ENCODE measurements at regions not wholly inside any gene's neighbourhood (a gene's known extent, or its start where the extent isn't known, plus 50 kb on each side); places are given as distances from the start of the nearest gene placed in this dataset.

DNA sequence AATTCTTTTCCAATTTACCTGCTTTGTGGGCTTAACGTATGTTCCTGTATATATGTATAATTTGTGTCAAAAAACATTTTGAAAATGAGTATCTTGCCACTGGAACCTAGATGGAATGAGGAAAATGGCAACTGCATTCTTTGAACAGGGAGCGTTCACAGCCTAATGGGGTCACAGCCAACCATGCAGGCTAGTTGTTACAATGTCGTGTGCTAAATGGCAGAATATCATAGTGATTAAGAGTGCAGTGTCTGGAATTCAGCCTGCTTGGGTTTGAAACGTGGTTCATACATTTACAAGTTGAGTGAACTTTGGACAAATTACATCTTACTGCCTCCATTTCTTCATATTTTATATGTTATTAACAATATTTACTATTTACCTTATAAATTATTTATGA is 70.8 kb downstream of the PCDH7 start:
- no peak overlapping the region for H3K4me2 ChIP-seq (ENCODE audit: low read length)
- H3K4me1 ChIP-seq (ENCODE audit: insufficient read depth, low read length, poor library complexity, severe bottlenecking) = no peaks in the 10 kb centered on the region
- no peaks in the 10 kb centered on the region for H4K20me1 ChIP-seq (ENCODE audit: insufficient read depth, low read length)
- no peak overlapping the region for H3K4me3 ChIP-seq (ENCODE audit: low read depth, low read length, poor library complexity, severe bottlenecking)
- no peak overlapping the region for H2AFZ ChIP-seq (ENCODE audit: low read length)
- BruUV-seq (replicated peaks) = no TSS peak
- POLR2A ChIA-PET = no interaction called here
- intact Hi-C loops (cut with micrococcal nuclease; ENCODE audit: unreplicated experiment) = no loop called here
- no peaks in the 10 kb centered on the region for H3K9me2 ChIP-seq (ENCODE audit: insufficient read depth, low read length)
- no peaks in the 10 kb centered on the region for H3K79me2 ChIP-seq (ENCODE audit: insufficient read depth, low read depth, low read length)
- H3K27ac ChIP-seq (ENCODE audit: low read depth, low read length, poor library complexity, severe bottlenecking) = no peak overlapping the region
- CTCF ChIA-PET (ENCODE audit: unreplicated experiment) = no interaction called here
- no peaks in the 10 kb centered on the region for H3K9me3 ChIP-seq (ENCODE audit: low read length)
- no peak for DNase-seq (ENCODE audit: low spot score)
- no peaks in the 10 kb centered on the region for H3K36me3 ChIP-seq (ENCODE audit: insufficient read depth, low read length)
- no peak for TF ChIP-seq EZH2phosphoT487 (IDR thresholded peaks at IDR 0.05; ENCODE audit: borderline replicate concordance, low read depth, low read length)
- TF ChIP-seq, protein P1, sequence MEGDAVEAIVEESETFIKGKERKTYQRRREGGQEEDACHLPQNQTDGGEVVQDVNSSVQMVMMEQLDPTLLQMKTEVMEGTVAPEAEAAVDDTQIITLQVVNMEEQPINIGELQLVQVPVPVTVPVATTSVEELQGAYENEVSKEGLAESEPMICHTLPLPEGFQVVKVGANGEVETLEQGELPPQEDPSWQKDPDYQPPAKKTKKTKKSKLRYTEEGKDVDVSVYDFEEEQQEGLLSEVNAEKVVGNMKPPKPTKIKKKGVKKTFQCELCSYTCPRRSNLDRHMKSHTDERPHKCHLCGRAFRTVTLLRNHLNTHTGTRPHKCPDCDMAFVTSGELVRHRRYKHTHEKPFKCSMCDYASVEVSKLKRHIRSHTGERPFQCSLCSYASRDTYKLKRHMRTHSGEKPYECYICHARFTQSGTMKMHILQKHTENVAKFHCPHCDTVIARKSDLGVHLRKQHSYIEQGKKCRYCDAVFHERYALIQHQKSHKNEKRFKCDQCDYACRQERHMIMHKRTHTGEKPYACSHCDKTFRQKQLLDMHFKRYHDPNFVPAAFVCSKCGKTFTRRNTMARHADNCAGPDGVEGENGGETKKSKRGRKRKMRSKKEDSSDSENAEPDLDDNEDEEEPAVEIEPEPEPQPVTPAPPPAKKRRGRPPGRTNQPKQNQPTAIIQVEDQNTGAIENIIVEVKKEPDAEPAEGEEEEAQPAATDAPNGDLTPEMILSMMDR (conservative IDR thresholded peaks at IDR 0.05; ENCODE audit: low read length) = no peak

DNA sequence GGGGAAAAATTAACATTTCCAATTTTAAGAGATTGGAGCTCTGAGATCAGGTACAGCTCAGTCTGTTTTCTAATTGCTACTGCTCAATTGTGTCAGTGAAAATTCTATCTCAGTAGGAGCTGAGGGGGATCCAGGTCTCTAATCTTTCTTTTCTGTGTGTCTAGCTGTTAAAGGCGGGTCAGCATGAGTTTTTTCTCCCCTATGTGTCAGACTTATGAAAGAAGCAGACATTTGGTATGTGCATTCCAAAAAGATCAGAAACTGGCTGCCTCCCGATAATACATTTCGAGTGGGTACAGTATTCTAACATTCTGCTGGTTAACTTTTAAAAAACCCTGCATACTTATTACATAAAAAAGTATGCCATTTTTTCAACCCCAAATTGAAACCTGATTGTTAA is 72.4 kb downstream of the PCDH7 start:
- BruUV-seq (replicated peaks) = no TSS peak
- CTCF ChIA-PET (ENCODE audit: unreplicated experiment) = no interaction called here

DNA sequence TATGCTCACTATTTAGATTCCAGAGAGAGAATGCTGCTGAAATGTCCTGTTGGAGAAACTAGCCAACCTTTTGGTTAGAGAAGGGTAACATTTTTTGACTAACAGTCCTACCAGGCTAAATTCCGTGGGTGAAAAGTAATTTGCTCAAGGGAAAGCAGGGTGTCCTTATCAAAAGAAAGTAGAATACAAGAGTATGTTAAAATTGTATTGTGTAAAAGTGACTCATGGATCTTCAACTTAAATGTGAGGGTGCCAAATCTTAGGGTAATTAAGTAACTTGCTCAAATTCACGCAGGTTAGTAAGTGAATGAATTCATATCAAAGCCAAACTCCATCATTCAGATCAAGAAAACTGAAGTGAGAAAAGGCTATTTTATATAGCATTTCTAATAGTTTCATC is 81.7 kb downstream of the PCDH7 start:
- Histone ChIP-seq H3K4me3 (ENCODE audit: low read depth, low read length, poor library complexity, severe bottlenecking) (no peak overlapping the region), H3K36me3 (ENCODE audit: insufficient read depth, low read length) (no peaks in the 10 kb centered on the region), H3K9me3 (ENCODE audit: low read length) (no peaks in the 10 kb centered on the region), H2AFZ (ENCODE audit: low read length) (no peak overlapping the region), H3K9me2 (ENCODE audit: insufficient read depth, low read length) (no peaks in the 10 kb centered on the region), H3K4me2 (ENCODE audit: low read length) (no peak overlapping the region), H3K79me2 (ENCODE audit: insufficient read depth, low read depth, low read length) (no peaks in the 10 kb centered on the region), H4K20me1 (ENCODE audit: insufficient read depth, low read length) (no peaks in the 10 kb centered on the region), H3K27ac (ENCODE audit: low read depth, low read length, poor library complexity, severe bottlenecking) (no peak overlapping the region), H3K4me1 (ENCODE audit: insufficient read depth, low read length, poor library complexity, severe bottlenecking) (no peaks in the 10 kb centered on the region)
- intact Hi-C loops (cut with micrococcal nuclease; ENCODE audit: unreplicated experiment) = no loop called here
- ChIA-PET POLR2A (interaction anchor here (0.7 kb wide), 1 partner anchor 12 kb away, joined by 3 read pairs; no protein-coding TSS in a partner anchor), CTCF (ENCODE audit: unreplicated experiment) (no interaction called here)
- DNase-seq (ENCODE audit: low spot score) = no peak
- no TSS peak for BruUV-seq (replicated peaks)
- TF ChIP-seq, protein P1 (conservative IDR thresholded peaks at IDR 0.05; ENCODE audit: low read length) = no peak
- TF ChIP-seq EZH2phosphoT487 (IDR thresholded peaks at IDR 0.05; ENCODE audit: borderline replicate concordance, low read depth, low read length) = no peak

More for the DNA sequence above, 72.4 kb downstream of the PCDH7 start:
- Histone ChIP-seq H4K20me1 (ENCODE audit: insufficient read depth, low read length) (no peaks in the 10 kb centered on the region), H3K79me2 (ENCODE audit: insufficient read depth, low read depth, low read length) (no peaks in the 10 kb centered on the region), H2AFZ (ENCODE audit: low read length) (no peak overlapping the region), H3K4me3 (ENCODE audit: low read depth, low read length, poor library complexity, severe bottlenecking) (no peak overlapping the region), H3K27ac (ENCODE audit: low read depth, low read length, poor library complexity, severe bottlenecking) (no peak overlapping the region), H3K4me1 (ENCODE audit: insufficient read depth, low read length, poor library complexity, severe bottlenecking) (no peaks in the 10 kb centered on the region), H3K36me3 (ENCODE audit: insufficient read depth, low read length) (no peaks in the 10 kb centered on the region), H3K9me3 (ENCODE audit: low read length) (no peaks in the 10 kb centered on the region), H3K9me2 (ENCODE audit: insufficient read depth, low read length) (no peaks in the 10 kb centered on the region), H3K4me2 (ENCODE audit: low read length) (no peak overlapping the region)
- intact Hi-C loops (cut with micrococcal nuclease; ENCODE audit: unreplicated experiment) = no loop called here
- no peak for DNase-seq (ENCODE audit: low spot score)
- POLR2A ChIA-PET = no interaction called here
- no peak for TF ChIP-seq EZH2phosphoT487 (IDR thresholded peaks at IDR 0.05; ENCODE audit: borderline replicate concordance, low read depth, low read length)
- TF ChIP-seq, protein P1 (conservative IDR thresholded peaks at IDR 0.05; ENCODE audit: low read length) = no peak
